B cell (primary cell): ENCODE measurements at regions not wholly inside any gene's neighbourhood (a gene's known extent, or its start where the extent isn't known, plus 50 kb on each side); places are given as distances from the start of the nearest gene placed in this dataset.

ENCODE experiments used
- CTCF ChIP-seq: fragments of 200-600 bp; IDR thresholded peaks from one replicate; pipeline ENCODE4 v1.8.0; 2022; ENCODE audit warnings: antibody characterized with exemption, mild to moderate bottlenecking
- EZH2 ChIP-seq: IDR thresholded peaks from 2 replicates; pipeline ENCODE4 v1.6.1; 2012; ENCODE audit warnings: borderline replicate concordance, low read depth, mild to moderate bottlenecking, moderate library complexity, low read length; ENCODE audit not compliant: insufficient read depth, poor library complexity, severe bottlenecking

GRCh38 chr14:37858733-37859132 is 263.3 kb downstream of the TTC6 start:
- no peak for TF ChIP-seq EZH2
- no peak for TF ChIP-seq CTCF
